Cardiac fibroblast (primary cell): ENCODE measurements at regions not wholly inside any gene's neighbourhood (a gene's known extent, or its start where the extent isn't known, plus 50 kb on each side); places are given as distances from the start of the nearest gene placed in this dataset.
A peak's percentile ranks its signal among the peaks of the same experiment; 100 is the strongest.

ENCODE experiments used
- DNase-seq, 2 donors: peaks; one replicate each; pipeline versions ENCODE4 v3.0.0 to v3.0.0-alpha.2; 2010; ENCODE audit warnings: low read depth in 2 of 2
- H3K4me3 ChIP-seq, 2 donors: replicated peaks in 1 of 2; 1 replicate in 1 of 2; 2 replicates in 1 of 2; pipeline ENCODE4 v1.5.1; 2011; ENCODE audit warnings: low read depth in 2 of 2, low read length in 2 of 2, mild to moderate bottlenecking in 2 of 2, moderate library complexity in 1 of 2
- TF ChIP-seq, protein P1 (sequence below): IDR thresholded peaks from one replicate; pipeline ENCODE4 v1.5.1; 2011; ENCODE audit warnings: low read depth, mild to moderate bottlenecking, low read length, inconsistent platforms

DNA sequence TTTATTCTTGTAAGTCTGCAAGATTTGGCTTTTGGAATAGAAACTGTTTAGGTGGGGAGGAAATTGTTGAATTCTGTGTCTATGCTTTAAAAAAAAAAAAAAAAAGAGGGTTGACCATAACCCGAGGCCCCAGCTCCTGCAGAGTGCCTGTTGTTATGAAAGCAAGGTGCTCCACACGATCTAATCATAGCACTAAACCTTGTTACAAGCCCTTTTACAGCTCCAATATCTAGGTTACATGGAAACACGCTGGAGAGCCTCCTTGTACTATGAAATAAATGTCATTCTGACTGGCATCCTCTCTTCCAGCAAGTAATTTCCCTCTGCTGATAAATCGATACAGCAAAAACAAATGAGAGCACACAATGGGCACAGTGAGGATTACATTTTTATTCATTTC lies 303.1 kb upstream of the SOX5 start:
- TF ChIP-seq, protein P1, sequence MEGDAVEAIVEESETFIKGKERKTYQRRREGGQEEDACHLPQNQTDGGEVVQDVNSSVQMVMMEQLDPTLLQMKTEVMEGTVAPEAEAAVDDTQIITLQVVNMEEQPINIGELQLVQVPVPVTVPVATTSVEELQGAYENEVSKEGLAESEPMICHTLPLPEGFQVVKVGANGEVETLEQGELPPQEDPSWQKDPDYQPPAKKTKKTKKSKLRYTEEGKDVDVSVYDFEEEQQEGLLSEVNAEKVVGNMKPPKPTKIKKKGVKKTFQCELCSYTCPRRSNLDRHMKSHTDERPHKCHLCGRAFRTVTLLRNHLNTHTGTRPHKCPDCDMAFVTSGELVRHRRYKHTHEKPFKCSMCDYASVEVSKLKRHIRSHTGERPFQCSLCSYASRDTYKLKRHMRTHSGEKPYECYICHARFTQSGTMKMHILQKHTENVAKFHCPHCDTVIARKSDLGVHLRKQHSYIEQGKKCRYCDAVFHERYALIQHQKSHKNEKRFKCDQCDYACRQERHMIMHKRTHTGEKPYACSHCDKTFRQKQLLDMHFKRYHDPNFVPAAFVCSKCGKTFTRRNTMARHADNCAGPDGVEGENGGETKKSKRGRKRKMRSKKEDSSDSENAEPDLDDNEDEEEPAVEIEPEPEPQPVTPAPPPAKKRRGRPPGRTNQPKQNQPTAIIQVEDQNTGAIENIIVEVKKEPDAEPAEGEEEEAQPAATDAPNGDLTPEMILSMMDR, result no peak
- DNase-seq, result no peak
- H3K4me3 ChIP-seq, result no peak overlapping the region

DNA sequence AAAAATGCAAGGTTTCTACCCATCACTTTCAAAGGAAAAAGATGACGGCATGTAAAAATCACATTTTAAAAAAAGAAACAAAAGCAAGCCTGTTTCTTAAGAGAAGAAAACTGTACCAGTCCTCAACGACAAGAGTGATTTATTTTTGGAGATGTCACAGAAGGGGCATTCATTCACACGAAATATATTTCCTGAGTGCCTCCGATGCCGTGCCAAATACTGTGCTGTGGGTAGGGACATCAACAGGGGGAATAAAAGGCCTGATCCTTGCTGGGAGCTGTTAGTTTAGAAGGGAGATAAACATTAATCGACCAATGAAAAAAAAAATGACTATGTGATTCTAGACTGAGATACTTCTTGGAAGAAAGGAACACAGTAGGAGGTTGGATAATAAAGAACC lies 297.5 kb upstream of the SOX5 start:
- TF ChIP-seq, protein P1, result no peak
- no peak for DNase-seq
- no peak overlapping the region for H3K4me3 ChIP-seq

DNA sequence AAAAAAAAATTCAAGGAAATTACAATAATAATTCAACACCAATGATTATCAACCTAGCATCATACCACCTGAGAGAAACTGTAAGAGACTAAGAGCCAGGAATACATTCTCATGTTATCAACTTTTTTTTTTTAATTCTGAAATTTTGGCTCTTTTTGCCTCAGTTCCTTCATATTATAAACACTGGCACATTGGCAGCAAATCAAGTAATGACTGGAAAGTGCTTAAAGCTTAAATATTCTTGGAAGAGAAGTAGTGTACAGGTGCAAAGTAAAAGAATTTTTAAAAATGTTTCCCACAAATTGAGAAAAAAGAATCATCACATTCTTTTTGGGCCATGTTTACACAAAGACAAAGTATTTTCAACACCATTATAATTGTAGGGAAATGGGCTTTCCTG lies 296.9 kb upstream of the SOX5 start:
- no peak for DNase-seq
- H3K4me3 ChIP-seq, result no peak overlapping the region

DNA sequence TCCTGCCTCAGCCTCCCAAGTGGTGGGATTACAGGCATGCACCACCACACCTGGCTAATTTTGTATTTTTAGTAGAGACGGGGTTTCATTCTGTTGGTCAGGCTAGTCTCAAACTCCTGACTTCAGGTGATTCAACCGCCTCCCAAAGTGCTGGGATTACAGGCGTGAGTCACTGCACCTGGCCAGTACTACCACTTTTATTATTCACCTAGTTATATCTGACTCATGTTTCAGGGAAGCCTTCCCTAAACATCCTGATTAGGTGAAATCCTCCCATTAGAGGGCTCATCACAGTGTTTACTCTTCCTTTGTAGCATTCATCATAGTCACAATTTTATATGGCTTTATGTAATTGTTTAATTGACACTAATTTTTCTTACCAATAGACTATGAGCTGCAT lies 295.3 kb upstream of the SOX5 start:
- H3K4me3 ChIP-seq, result no peak overlapping the region
- no peak for DNase-seq

More for the DNA sequence above, 296.9 kb upstream of the SOX5 start:
- TF ChIP-seq, protein P1, result no peak

DNA sequence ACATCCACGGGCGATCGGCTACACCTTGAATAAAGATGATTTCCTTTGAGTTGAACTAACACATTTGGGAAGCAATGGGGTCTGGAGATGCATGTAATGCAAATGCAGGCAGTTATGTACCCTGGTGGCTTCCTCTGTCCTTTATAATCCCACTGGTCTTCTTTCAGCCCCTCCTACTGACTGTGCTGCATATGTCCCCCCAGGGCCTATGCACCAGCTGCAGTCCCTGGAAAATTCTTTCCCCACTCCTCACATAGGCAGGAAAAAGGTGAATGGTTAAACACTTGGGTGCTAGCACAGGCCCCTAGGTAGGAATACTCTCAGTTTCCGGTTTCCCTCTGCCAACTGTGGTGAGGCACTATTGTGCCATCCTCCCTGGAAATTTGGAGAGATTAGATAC lies 294.8 kb upstream of the SOX5 start:
- TF ChIP-seq, protein P1, result no peak
- DNase-seq, result no peak
- H3K4me3 ChIP-seq, result no peak overlapping the region

More for the DNA sequence above, 295.3 kb upstream of the SOX5 start:
- TF ChIP-seq, protein P1, result no peak

DNA sequence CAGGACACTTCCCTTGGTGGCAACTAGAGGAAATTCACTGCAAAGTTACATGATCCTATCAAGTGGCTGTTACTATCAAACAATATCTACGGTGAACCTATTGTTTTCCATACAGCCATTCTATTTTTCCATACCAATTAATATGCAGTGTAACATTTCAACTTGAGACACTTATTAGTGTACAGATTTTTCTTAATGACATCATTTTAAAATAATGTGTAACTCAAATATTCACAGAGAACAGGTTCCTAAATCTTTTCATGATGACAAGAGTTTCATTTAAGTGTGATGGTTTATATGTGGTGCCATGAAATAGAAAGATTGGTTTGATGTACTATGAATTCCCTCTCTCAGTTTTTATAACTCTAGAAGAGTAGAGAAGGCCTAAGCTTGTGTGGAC lies 291.2 kb upstream of the SOX5 start:
- no peak for DNase-seq
- H3K4me3 ChIP-seq, result no peak overlapping the region
- TF ChIP-seq, protein P1, result no peak

DNA sequence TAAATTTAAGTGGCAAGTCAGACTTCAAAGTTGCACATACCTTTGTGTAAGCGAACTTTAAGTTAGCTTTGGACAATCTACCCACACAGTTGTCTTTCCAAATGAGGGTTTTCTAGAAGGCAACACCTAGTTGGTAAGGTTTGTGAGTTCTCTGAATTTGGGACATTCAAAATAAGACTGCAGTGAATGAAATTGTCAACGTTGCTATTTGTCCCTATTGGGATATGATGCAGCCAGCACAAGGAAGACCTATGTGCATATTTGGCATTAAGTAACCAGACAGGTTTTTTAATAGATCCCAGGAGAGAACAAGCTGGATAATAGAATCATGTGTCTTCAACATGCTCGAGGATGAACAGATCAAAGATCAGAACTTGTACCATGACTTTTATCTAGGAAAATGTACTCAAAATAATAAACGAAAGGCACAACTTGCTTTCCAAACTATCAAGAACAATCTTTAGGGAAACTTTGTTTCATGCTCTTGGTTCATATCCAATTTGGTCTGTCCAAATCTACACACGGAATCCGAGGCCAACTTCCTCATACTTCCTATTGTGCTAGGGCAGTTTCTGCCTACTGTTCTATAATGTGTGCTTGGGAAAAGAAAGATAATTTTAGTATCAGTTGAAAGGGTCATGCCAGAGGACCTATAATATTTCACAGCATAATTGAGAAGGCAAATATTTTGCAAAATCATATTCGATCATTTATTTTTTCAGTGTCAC lies 284.2 kb upstream of the SOX5 start:
- no peak overlapping the region for H3K4me3 ChIP-seq
- DNase-seq, result peak in 1 of 2 donors; percentile 7
- TF ChIP-seq, protein P1, result no peak
